ENCODE measurements at regions not wholly inside any gene's neighbourhood (a gene's known extent, or its start where the extent isn't known, plus 50 kb on each side); places are given as distances from the start of the nearest gene placed in this dataset.
"Not testable (repeated sequence)": the region's sequence is repeated elsewhere in the genome, so short reads cannot be mapped to it uniquely, and the experiment has no call there.

- no peaks in the 10 kb centered on the region for H3K4me1 ChIP-seq
- intact Hi-C loops (cut with micrococcal nuclease): no loop called here
- no peak overlapping the region for H3K4me3 ChIP-seq
- DNase-seq: no peak
- H3K27me3 ChIP-seq (ENCODE audit: low read depth): peaks cover 31% of the 10 kb centered on the region
- no peak for TF ChIP-seq CTCF (IDR thresholded peaks at IDR 0.05; ENCODE audit: borderline replicate concordance)
- H3K36me3 ChIP-seq: no peaks in the 10 kb centered on the region
- H3K9me3 ChIP-seq (replicated peaks): peaks cover 12% of the 10 kb centered on the region
- no peak overlapping the region for H3K27ac ChIP-seq (replicated peaks)
Observed at GRCh38 chr7:45435846-45436245, 138.3 kb upstream of the ADCY1 start.

- H3K4me1 ChIP-seq; DNase-seq; H3K27ac ChIP-seq (replicated peaks); intact Hi-C loops (cut with micrococcal nuclease); H3K4me3 ChIP-seq; H3K36me3 ChIP-seq: not testable (repeated sequence)
- peaks cover 14% of the 10 kb centered on the region for H3K27me3 ChIP-seq (ENCODE audit: low read depth)
- H3K9me3 ChIP-seq (replicated peaks): peaks cover 12% of the 10 kb centered on the region
Observed at GRCh38 chr7:45440776-45441175, 133.4 kb upstream of the ADCY1 start.

- H3K4me3 ChIP-seq: no peak overlapping the region
- no peak for DNase-seq
- H3K36me3 ChIP-seq: no peaks in the 10 kb centered on the region
- intact Hi-C loops (cut with micrococcal nuclease): no loop called here
- H3K27me3 ChIP-seq (ENCODE audit: low read depth): peaks cover 6% of the 10 kb centered on the region
- no peak for TF ChIP-seq CTCF (IDR thresholded peaks at IDR 0.05; ENCODE audit: borderline replicate concordance)
- H3K27ac ChIP-seq (replicated peaks): no peak overlapping the region
- peaks cover 12% of the 10 kb centered on the region for H3K9me3 ChIP-seq (replicated peaks)
- H3K4me1 ChIP-seq: no peaks in the 10 kb centered on the region
Observed at GRCh38 chr7:45443263-45443662, 130.9 kb upstream of the ADCY1 start.

GRCh38 chr7:45446195-45446944 lies 127.8 kb upstream of the ADCY1 start:
- Histone ChIP-seq H3K4me1 (no peaks in the 10 kb centered on the region), H3K36me3 (no peaks in the 10 kb centered on the region), H3K27me3 (ENCODE audit: low read depth) (no peaks in the 10 kb centered on the region), H3K9me3 (replicated peaks) (no peaks in the 10 kb centered on the region), H3K4me3 (no peak overlapping the region), H3K27ac (replicated peaks) (no peak overlapping the region)
- no peak for TF ChIP-seq CTCF (IDR thresholded peaks at IDR 0.05; ENCODE audit: borderline replicate concordance)
- DNase-seq: no peak
- intact Hi-C loops (cut with micrococcal nuclease): no loop called here

GRCh38 chr7:45447296-45447695 lies 126.9 kb upstream of the ADCY1 start:
- Histone ChIP-seq H3K4me3 (no peak overlapping the region), H3K36me3 (no peaks in the 10 kb centered on the region), H3K27me3 (ENCODE audit: low read depth) (no peaks in the 10 kb centered on the region), H3K27ac (replicated peaks) (no peak overlapping the region), H3K9me3 (replicated peaks) (no peaks in the 10 kb centered on the region), H3K4me1 (no peaks in the 10 kb centered on the region)
- DNase-seq: no peak
- no peak for TF ChIP-seq CTCF (IDR thresholded peaks at IDR 0.05; ENCODE audit: borderline replicate concordance)
- intact Hi-C loops (cut with micrococcal nuclease): no loop called here

GRCh38 chr7:45450571-45451204 lies 123.5 kb upstream of the ADCY1 start:
- TF ChIP-seq CTCF (IDR thresholded peaks at IDR 0.05; ENCODE audit: borderline replicate concordance): no peak
- H3K4me1 ChIP-seq: no peaks in the 10 kb centered on the region
- peaks cover 21% of the 10 kb centered on the region for H3K27me3 ChIP-seq (ENCODE audit: low read depth)
- intact Hi-C loops (cut with micrococcal nuclease): no loop called here
- DNase-seq: no peak
- H3K9me3 ChIP-seq (replicated peaks): no peaks in the 10 kb centered on the region
- no peaks in the 10 kb centered on the region for H3K36me3 ChIP-seq
- H3K27ac ChIP-seq (replicated peaks): no peak overlapping the region
- H3K4me3 ChIP-seq: no peak overlapping the region

Measured in left ventricle myocardium inferior (tissue), 1 donor.